Omental fat pad (tissue), 3 donors: ENCODE measurements at regions not wholly inside any gene's neighbourhood (a gene's known extent, or its start where the extent isn't known, plus 50 kb on each side); places are given as distances from the start of the nearest gene placed in this dataset.

ENCODE experiments used
- ATAC-seq: fragments of 150-250 bp; one replicate; pipeline ENCODE4 v1.9.1; 2016; ENCODE audit warnings: mild to moderate bottlenecking, moderate library complexity; ENCODE audit not compliant: low FRiP score
- DNase-seq: peaks from one replicate; pipeline ENCODE4 v3.0.0-alpha.2; 2019; ENCODE audit warnings: low spot score
- TF ChIP-seq, protein P1 (sequence below), 3 donors: fragments of 450-650 bp; IDR thresholded peaks; one replicate each; pipeline ENCODE4 v1.5.1; 2016 to 2017; ENCODE audit warnings: antibody characterized with exemption in 3 of 3, mild to moderate bottlenecking in 3 of 3, moderate library complexity in 2 of 3

DNA sequence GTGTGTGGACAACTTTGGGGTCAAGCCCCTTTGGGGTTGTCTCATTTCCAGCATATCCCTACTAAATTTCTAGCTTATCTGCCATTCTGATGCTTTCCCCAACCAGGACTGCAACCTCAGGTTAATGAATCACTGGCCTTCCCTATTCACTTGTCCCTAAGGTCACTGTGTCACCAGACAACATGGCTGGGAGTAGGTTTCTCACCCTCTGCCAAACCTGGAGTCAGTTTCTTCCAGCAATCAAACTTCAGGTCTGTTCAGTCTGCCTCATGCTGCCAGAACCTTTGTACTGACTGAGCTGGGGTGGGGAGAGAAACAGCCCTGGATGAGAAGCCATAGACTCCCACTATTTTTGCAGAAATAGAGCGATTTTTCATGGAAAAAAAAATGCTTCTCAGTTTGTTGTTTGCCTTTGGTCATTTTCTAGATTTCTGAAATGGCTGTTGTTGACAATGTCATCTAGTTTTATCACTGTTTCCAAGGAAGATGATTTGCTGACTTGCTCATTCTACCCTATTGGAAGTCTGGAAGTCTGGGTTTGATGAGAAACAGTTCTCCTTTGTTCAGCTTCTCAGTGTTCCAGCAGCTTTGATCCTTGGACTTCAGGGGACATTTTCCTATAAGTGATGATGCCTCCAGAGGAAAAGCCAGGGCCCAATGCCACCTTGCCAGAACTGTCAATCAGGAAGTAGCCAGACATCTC, 74.8 kb upstream of the IL12A start:
- DNase-seq (no peak), ATAC-seq (no peak)
- TF ChIP-seq, protein P1, sequence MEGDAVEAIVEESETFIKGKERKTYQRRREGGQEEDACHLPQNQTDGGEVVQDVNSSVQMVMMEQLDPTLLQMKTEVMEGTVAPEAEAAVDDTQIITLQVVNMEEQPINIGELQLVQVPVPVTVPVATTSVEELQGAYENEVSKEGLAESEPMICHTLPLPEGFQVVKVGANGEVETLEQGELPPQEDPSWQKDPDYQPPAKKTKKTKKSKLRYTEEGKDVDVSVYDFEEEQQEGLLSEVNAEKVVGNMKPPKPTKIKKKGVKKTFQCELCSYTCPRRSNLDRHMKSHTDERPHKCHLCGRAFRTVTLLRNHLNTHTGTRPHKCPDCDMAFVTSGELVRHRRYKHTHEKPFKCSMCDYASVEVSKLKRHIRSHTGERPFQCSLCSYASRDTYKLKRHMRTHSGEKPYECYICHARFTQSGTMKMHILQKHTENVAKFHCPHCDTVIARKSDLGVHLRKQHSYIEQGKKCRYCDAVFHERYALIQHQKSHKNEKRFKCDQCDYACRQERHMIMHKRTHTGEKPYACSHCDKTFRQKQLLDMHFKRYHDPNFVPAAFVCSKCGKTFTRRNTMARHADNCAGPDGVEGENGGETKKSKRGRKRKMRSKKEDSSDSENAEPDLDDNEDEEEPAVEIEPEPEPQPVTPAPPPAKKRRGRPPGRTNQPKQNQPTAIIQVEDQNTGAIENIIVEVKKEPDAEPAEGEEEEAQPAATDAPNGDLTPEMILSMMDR (IDR thresholded peaks at IDR 0.05) = no peak

DNA sequence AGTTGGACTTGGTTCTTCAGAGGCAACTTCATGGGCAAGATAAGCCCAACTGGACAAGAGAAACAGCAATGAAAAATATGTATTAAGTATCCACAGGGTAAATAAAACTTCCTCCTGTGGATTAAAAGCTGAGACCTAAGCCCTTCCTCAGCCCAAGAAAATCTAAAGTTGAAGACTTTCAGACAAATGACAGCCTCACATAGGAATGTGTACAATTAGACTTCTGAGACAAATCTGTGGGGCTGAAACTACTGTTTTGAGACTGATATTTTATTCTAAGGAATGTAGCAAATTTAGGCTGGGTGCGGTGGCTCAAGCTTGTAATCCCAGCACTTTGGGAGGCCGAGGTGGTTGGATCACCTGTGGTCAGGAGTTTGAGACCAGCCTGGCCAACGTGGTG, 74.2 kb upstream of the IL12A start:
- ATAC-seq (no peak), DNase-seq (no peak)
- TF ChIP-seq, protein P1 (IDR thresholded peaks at IDR 0.05) = no peak

DNA sequence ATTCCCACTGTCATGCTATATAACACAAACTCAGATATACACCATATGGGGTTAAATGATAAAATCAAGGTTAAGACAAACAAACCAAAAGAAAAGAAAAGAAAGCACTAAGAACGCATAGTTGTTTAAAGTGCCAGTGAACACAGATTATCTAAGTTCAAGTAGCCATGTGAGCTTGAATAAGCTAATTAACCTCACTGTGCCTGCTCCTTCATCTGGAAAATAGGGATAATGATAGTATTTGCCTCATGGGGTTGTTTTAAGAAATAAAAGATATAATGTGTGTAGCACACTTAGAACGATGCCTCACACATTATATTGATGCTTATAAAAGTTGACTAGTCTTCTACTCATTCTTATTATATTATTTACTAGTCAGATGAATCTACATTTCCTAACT, 72.6 kb upstream of the IL12A start:
- ATAC-seq (no peak), DNase-seq (no peak)
- TF ChIP-seq, protein P1 (IDR thresholded peaks at IDR 0.05) = no peak

DNA sequence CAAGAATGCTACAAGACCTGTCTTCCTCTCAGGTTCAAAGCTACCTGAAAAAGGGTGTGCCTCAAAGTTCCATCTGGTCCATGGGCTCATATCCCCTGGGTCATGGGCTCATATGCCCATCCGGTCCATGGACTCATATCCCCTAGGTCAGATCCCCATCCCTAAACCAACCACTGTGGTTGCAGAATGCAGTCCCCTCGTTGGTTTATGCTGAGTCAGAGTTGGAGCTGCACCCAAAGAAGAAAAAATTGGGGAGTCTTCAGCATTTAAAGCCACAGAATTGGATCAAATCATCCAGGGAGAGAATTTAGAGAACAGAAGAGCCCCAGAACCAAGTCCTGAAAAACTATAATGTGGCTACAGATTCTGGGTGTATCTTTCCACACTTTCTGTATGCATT, 71.5 kb upstream of the IL12A start:
- DNase-seq (no peak), ATAC-seq (no peak)
- TF ChIP-seq, protein P1 (IDR thresholded peaks at IDR 0.05) = no peak

DNA sequence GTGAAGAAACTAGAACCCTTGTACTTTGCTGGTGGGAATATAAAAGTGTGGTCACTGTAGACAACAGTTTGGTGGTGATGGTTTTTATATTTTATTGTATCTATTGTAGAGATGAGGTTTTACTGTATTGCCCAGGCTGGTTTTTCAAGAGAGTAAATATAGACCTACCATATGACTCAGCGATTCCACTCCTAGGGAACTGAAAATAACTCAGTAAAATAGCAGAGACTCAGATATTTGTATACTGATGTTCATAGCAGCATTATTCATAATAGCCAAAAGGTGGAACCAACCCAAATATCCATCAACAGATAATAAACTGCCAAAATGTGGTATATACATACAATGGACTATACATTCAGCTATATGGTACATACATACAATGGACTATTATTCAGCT, 68.8 kb upstream of the IL12A start:
- ATAC-seq = no peak
- DNase-seq = no peak
- TF ChIP-seq, protein P1 (IDR thresholded peaks at IDR 0.05) = no peak

DNA sequence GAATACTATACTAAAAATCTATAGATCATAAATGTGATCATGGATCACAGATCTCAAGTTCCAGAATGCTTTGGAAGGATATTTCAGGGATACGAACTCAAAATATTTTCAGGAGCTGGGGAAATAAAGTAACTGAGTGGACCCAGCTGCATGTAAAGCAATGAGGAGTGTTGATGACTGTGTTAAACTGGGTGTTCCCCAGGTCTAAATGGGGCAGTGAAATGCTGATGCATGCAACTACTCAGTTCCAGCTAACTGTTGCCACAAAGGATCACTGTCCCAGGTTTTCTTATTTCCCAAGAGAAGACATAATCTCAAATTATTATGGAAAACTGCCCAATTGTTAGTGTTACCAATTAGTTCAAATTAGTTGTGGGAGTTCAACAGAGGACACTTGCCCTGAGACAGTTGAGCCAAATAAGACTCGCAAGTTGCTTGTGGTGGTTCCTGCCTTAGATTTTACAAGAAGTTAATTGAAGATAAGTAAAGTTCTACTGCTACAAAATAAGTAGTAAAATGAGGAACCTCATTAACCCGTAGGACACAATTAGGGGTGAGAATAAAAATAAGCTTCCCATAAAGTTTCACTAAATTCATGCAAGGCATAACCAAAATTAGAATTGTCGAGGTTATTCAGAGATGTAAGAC, 66.3 kb upstream of the IL12A start:
- TF ChIP-seq, protein P1 (IDR thresholded peaks at IDR 0.05) = no peak
- DNase-seq (no peak), ATAC-seq (no peak)

DNA sequence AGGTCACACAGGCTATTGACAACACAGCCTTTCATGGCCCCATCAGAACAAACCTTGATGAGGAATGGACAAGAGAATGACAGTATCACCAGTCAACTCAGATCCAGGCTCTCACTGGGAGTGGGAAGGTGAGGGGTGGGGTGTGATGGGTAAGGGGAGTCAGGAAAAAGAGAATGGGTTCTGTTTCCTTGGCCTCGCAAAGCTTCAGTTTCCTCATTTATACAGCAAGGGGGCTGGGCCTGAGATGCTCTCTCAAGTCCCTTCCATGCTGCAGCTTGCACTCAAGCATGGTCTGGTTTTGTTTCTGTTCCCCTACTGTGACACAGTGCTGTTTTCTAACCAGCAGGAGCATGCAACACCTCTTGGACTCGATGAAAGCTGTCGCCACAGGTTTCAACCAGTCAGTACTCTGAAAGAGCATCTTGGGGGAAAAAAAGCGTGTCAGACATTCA, 65.7 kb upstream of the IL12A start:
- ATAC-seq = no peak
- TF ChIP-seq, protein P1 (IDR thresholded peaks at IDR 0.05) = no peak
- DNase-seq = no peak
